ENCODE measurements at regions not wholly inside any gene's neighbourhood (a gene's known extent, or its start where the extent isn't known, plus 50 kb on each side); places are given as distances from the start of the nearest gene placed in this dataset.

DNA sequence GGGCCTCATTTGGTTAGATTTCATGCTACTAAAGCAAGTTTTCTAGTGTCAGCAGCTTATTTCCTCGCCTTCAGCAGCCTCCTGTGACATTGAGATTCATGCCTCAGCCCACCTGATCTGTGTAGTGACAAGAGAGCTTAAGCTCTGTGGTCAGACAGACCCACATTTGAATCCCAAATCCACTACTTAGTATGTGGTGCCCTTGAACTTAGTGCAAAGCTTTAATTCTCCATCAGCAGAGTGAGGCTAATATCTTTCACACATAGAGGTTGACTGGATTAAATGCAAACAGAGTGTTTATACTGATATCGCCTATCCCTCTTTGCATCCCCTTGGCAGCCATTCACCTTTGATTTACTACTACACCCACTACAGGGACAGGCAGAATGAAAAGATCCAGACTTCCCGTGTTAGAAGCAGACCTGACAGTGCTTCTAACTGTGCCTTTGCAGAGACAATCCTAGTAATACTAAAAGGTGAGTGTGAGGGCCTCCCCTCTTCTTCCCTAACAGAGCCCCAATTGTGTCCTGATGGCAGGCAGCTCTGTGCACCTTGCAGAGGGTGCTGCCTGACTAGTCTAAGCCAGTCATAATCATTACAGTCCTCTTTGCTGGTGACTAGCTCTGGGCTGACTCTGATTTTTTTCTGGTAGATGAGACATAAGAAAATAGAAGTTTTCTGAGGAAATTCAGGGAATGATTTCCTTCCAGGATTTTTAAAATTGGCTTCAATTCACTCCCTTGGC is 264.0 kb downstream of the CTH start:
- no peaks in the 10 kb centered on the region for H3K79me2 ChIP-seq (ENCODE audit: control insufficient read depth in 1 of 2, insufficient read depth in 2 of 2, low read length in 2 of 2)
- 82% methylated on average over 3 of the region's 3 CpGs; no CpG with 5 or more reads in 1 of the 2 experiments for WGBS, 2 experiments (ENCODE audit: extremely low coverage in 1 of 2, insufficient coverage in 1 of 2, insufficient read length in 1 of 2, insufficient replicate concordance in 2 of 2, low coverage in 1 of 2, low lambda C conversion rate in 2 of 2, missing lambda C conversion rate in 1 of 2)
- H4K8ac ChIP-seq (ENCODE audit: extremely low read depth, insufficient read depth, low read length), result no peak overlapping the region
- no peaks in the 10 kb centered on the region for H3K23me2 ChIP-seq (ENCODE audit: low read depth, low read length)
- no peak overlapping the region for H2BK12ac ChIP-seq (ENCODE audit: low read depth, low read length)
- H2AK5ac ChIP-seq (ENCODE audit: low read depth, low read length), result no peak overlapping the region
- H3K4ac ChIP-seq (replicated peaks; ENCODE audit: insufficient read length, low read depth, low read length), result no peak overlapping the region
- H3K4me3 ChIP-seq (ENCODE audit: extremely low read depth in 1 of 4, insufficient read depth in 2 of 4, low read depth in 3 of 4, low read length in 4 of 4), result no peak overlapping the region
- ChIA-PET POLR2A (ENCODE audit: partially characterized antibody) (interaction anchor here (0.9 kb wide), 1 partner anchor 9 kb away, joined by 3 read pairs; no protein-coding TSS in a partner anchor), CTCF (ENCODE audit: partially characterized antibody) (interaction anchor here (0.6 to 5.8 kb wide), 10 partner anchors 10 to 424 kb away, joined by 3 to 30 read pairs (median 5); no protein-coding TSS in a partner anchor)
- no peak overlapping the region for H2BK120ac ChIP-seq (replicated peaks; ENCODE audit: low read depth, low read length)
- no peak overlapping the region for H2BK5ac ChIP-seq (ENCODE audit: low read depth, low read length)
- no peak for TF ChIP-seq EZH2 (IDR thresholded peaks at IDR 0.05; ENCODE audit: low read depth, low read length, severe bottlenecking)
- no peak for TF ChIP-seq SP1 (IDR thresholded peaks at IDR 0.05; ENCODE audit: low read depth, low read length)
- no peak for TF ChIP-seq BACH1 (IDR thresholded peaks at IDR 0.05; ENCODE audit: low read length)
- TF ChIP-seq RBBP5 (IDR thresholded peaks at IDR 0.05; ENCODE audit: borderline replicate concordance, low read depth, low read length), result no peak
- no peak for TF ChIP-seq RAD21 (IDR thresholded peaks at IDR 0.05 in 1 of 2, conservative IDR thresholded peaks at IDR 0.05 in 1 of 2; ENCODE audit: low read depth in 2 of 2, low read length in 2 of 2)
- no peak for TF ChIP-seq CREB1 (IDR thresholded peaks at IDR 0.05)
- TF ChIP-seq RNF2 (IDR thresholded peaks at IDR 0.05; ENCODE audit: borderline replicate concordance, low read depth, low read length, missing control alignments, poor library complexity, severe bottlenecking), result no peak
- H3K56ac ChIP-seq (replicated peaks; ENCODE audit: insufficient read length, low read depth, low read length), result no peak overlapping the region
- DNase-seq (ENCODE audit: low read depth in 1 of 2, low spot score in 2 of 2), result no peak
- H3K36me3 ChIP-seq (ENCODE audit: control insufficient read depth in 2 of 4, insufficient read depth in 4 of 4, low read length in 3 of 4), result no peaks in the 10 kb centered on the region
- H2BK20ac ChIP-seq (ENCODE audit: low read length), result no peak overlapping the region
- H3K23ac ChIP-seq (ENCODE audit: insufficient read length), result no peak overlapping the region
- no peaks in the 10 kb centered on the region for H3K27me3 ChIP-seq (replicated peaks in 1 of 4; ENCODE audit: control insufficient read depth in 3 of 4, extremely low read depth in 1 of 4, insufficient read depth in 3 of 4, low read length in 3 of 4)
- peak overlapping the region; percentile 28; the same call in 1 of the 2 replicates for H2AFZ ChIP-seq (ENCODE audit: low read length)
- H3K27ac ChIP-seq (ENCODE audit: low read depth, low read length), result no peak overlapping the region
- peak overlapping the region in 1 of 2 experiments; percentile 2; a peak in 2 of 4 replicates for H3K4me2 ChIP-seq (ENCODE audit: insufficient read depth in 1 of 2, low read depth in 2 of 2, low read length in 2 of 2)
- H4K5ac ChIP-seq (ENCODE audit: insufficient read length, low read depth, low read length), result no peak overlapping the region
- no peak overlapping the region for H3K9ac ChIP-seq (replicated peaks in 1 of 4; ENCODE audit: extremely low read depth in 1 of 4, low read depth in 3 of 4, low read length in 3 of 4)
- no peak overlapping the region for H3K14ac ChIP-seq (ENCODE audit: insufficient read length)
- H3K9me3 ChIP-seq (ENCODE audit: insufficient read depth in 2 of 2, low read depth in 1 of 2, low read length in 1 of 2), result no peaks in the 10 kb centered on the region
- H4K91ac ChIP-seq (replicated peaks; ENCODE audit: insufficient read length, low read length), result no peak overlapping the region
- no peak for FAIRE-seq
- no peak overlapping the region for H2BK15ac ChIP-seq (ENCODE audit: low read length)
- H3K4me1 ChIP-seq (replicated peaks in 1 of 4; ENCODE audit: control insufficient read depth in 3 of 4, insufficient read depth in 4 of 4, low read length in 3 of 4), result peaks cover 1 to 10% (median 5%) of the 10 kb centered on the region in 4 experiments; a peak in 5 of 7 replicates
- no peaks in the 10 kb centered on the region for H4K20me1 ChIP-seq (replicated peaks in 1 of 2; ENCODE audit: control insufficient read depth in 1 of 2, insufficient read depth in 2 of 2, low read length in 2 of 2)
- H3K18ac ChIP-seq (ENCODE audit: extremely low read depth, low read length), result no peak overlapping the region
- no peaks in the 10 kb centered on the region for H3K79me1 ChIP-seq (ENCODE audit: low read depth, low read length)
